Posterior cingulate gyrus (tissue), 11 donors: ENCODE measurements at regions not wholly inside any gene's neighbourhood (a gene's known extent, or its start where the extent isn't known, plus 50 kb on each side); places are given as distances from the start of the nearest gene placed in this dataset.
"Not testable (repeated sequence)": the region's sequence is repeated elsewhere in the genome, so short reads cannot be mapped to it uniquely, and the experiment has no call there.

Experiments used
- DNase-seq, 10 donors: peaks; one replicate each; pipeline versions ENCODE4 v3.0.0 to v3.0.0-alpha.2; 2020 to 2021; ENCODE audit warnings: mixed read lengths in 3 of 10
- intact Hi-C: fragments of 100-400 bp; cut with DNase I; formaldehyde crosslinking; loops from one replicate; pipeline ENCODE4 v1.15.1; 2023

- intact Hi-C loops, DNase-seq: not testable (repeated sequence)
Measured at GRCh38 chr15:84094720-84095119, 140.9 kb upstream of the GOLGA6L4 start.

- DNase-seq, intact Hi-C loops: not testable (repeated sequence)
Measured at GRCh38 chr15:84097053-84097452, 138.5 kb upstream of the GOLGA6L4 start.

GRCh38 chr15:84098604-84099003, 137.0 kb upstream of the GOLGA6L4 start:
- intact Hi-C loops: no loop called here
- DNase-seq: no peak

- intact Hi-C loops: no loop called here
- DNase-seq: no peak
Measured at GRCh38 chr15:84099181-84099580, 136.4 kb upstream of the GOLGA6L4 start.

GRCh38 chr15:84103345-84103744, 132.2 kb upstream of the GOLGA6L4 start:
- intact Hi-C loops: no loop called here
- no peak for DNase-seq

- no peak for DNase-seq
- intact Hi-C loops: no loop called here
Measured at GRCh38 chr15:84104853-84105252, 130.7 kb upstream of the GOLGA6L4 start.

- no peak for DNase-seq
- intact Hi-C loops: no loop called here
Measured at GRCh38 chr15:84108728-84109127, 126.8 kb upstream of the GOLGA6L4 start.

- DNase-seq: no peak
- intact Hi-C loops: no loop called here
Measured at GRCh38 chr15:84111575-84111974, 124.0 kb upstream of the GOLGA6L4 start.

GRCh38 chr15:84112025-84112424, 123.5 kb upstream of the GOLGA6L4 start:
- intact Hi-C loops: no loop called here
- no peak for DNase-seq

GRCh38 chr15:84113919-84114318, 121.7 kb upstream of the GOLGA6L4 start:
- DNase-seq: no peak
- intact Hi-C loops: no loop called here

- DNase-seq: peak in 1 of 10 donors; percentile 20
- intact Hi-C loops: not testable (repeated sequence)
Measured at GRCh38 chr15:84114680-84115079, 120.9 kb upstream of the GOLGA6L4 start.

GRCh38 chr15:84119351-84119750, 116.2 kb upstream of the GOLGA6L4 start:
- intact Hi-C loops, DNase-seq: not testable (repeated sequence)

- DNase-seq, intact Hi-C loops: not testable (repeated sequence)
Measured at GRCh38 chr15:84120903-84121302, 114.7 kb upstream of the GOLGA6L4 start.

- DNase-seq, intact Hi-C loops: not testable (repeated sequence)
Measured at GRCh38 chr15:84128706-84129105, 106.9 kb upstream of the GOLGA6L4 start.

- DNase-seq, intact Hi-C loops: not testable (repeated sequence)
Measured at GRCh38 chr15:84130098-84130831, 105.3 kb upstream of the GOLGA6L4 start.

- DNase-seq, intact Hi-C loops: not testable (repeated sequence)
Measured at GRCh38 chr15:84135931-84136456, 99.6 kb upstream of the GOLGA6L4 start.

- intact Hi-C loops: no loop called here
- DNase-seq: peak in 6 of 10 donors; percentile 50 to 86 (median 70)
Measured at GRCh38 chr15:84142888-84143337, 92.7 kb upstream of the GOLGA6L4 start.

GRCh38 chr15:84143753-84144314, 91.7 kb upstream of the GOLGA6L4 start:
- no peak for DNase-seq
- intact Hi-C loops: no loop called here

- peak in 1 of 10 donors; percentile 63 for DNase-seq
- intact Hi-C loops: not testable (repeated sequence)
Measured at GRCh38 chr15:84144946-84145345, 90.6 kb upstream of the GOLGA6L4 start.

GRCh38 chr15:84146299-84146698, 89.3 kb upstream of the GOLGA6L4 start:
- DNase-seq, intact Hi-C loops: not testable (repeated sequence)

GRCh38 chr15:84147307-84147706, 88.3 kb upstream of the GOLGA6L4 start:
- intact Hi-C loops, DNase-seq: not testable (repeated sequence)
